Mammary epithelial cell (primary cell): ENCODE measurements at regions not wholly inside any gene's neighbourhood (a gene's known extent, or its start where the extent isn't known, plus 50 kb on each side); places are given as distances from the start of the nearest gene placed in this dataset.
"Not testable (repeated sequence)": the region's sequence is repeated elsewhere in the genome, so short reads cannot be mapped to it uniquely, and the experiment has no call there.

Source experiments
- CTCF ChIP-seq, 2 donors: IDR thresholded peaks in 1 of 2; conservative IDR thresholded peaks in 1 of 2; 2 replicates each; pipeline ENCODE4 v1.5.1; 2011 to 2012; ENCODE audit warnings: inconsistent platforms in 2 of 2, low read length in 2 of 2, mild to moderate bottlenecking in 2 of 2, control low read depth in 1 of 2, low read depth in 1 of 2; ENCODE audit not compliant: insufficient read depth in 1 of 2; ENCODE audit errors: extremely low read depth in 1 of 2
- EZH2 ChIP-seq: IDR thresholded peaks from 2 replicates; pipeline ENCODE4 v1.6.1; 2012; ENCODE audit warnings: low read length, inconsistent platforms, borderline replicate concordance

- TF ChIP-seq EZH2; CTCF (conservative IDR thresholded peaks at IDR 0.05 in 1 of 2, IDR thresholded peaks at IDR 0.05 in 1 of 2; ENCODE audit: extremely low read depth in 1 of 2, insufficient read depth in 1 of 2, low read depth in 1 of 2, low read length in 2 of 2): not testable (repeated sequence)
These were observed 664.7 kb downstream of the SPATA31A6 start for GRCh38 chr9:42848156-42848555.
